HS-27A (cell line): ENCODE measurements at regions not wholly inside any gene's neighbourhood (a gene's known extent, or its start where the extent isn't known, plus 50 kb on each side); places are given as distances from the start of the nearest gene placed in this dataset.

Experiments used
- DNase-seq: peaks from one replicate; pipeline ENCODE4 v3.0.0-alpha.2; 2012; ENCODE audit warnings: low read depth, missing footprints

GRCh38 chr21:28826569-28826968, 166.1 kb downstream of the LTN1 start:
- DNase-seq, result no peak

GRCh38 chr21:28826021-28826420, 166.7 kb downstream of the LTN1 start:
- DNase-seq, result no peak

- no peak for DNase-seq
Observed at GRCh38 chr21:28823429-28823828, 169.2 kb downstream of the LTN1 start.

- DNase-seq, result no peak
Observed at GRCh38 chr21:28822486-28823335, 170.0 kb downstream of the LTN1 start.

GRCh38 chr21:28822123-28822399, 170.6 kb downstream of the LTN1 start:
- no peak for DNase-seq

GRCh38 chr21:28821276-28822122, 171.2 kb downstream of the LTN1 start:
- no peak for DNase-seq

- DNase-seq, result no peak
Observed at GRCh38 chr21:28818663-28819278, 173.9 kb downstream of the LTN1 start.

- DNase-seq, result no peak
Observed at GRCh38 chr21:28817871-28818270, 174.8 kb downstream of the LTN1 start.

- DNase-seq, result no peak
Observed at GRCh38 chr21:28811860-28812259, 180.8 kb downstream of the LTN1 start.

- DNase-seq, result no peak
Observed at GRCh38 chr21:28810826-28811524, 181.7 kb downstream of the LTN1 start.

GRCh38 chr21:28805885-28806284, 186.8 kb downstream of the LTN1 start:
- peak; percentile 60 for DNase-seq

- DNase-seq, result no peak
Observed at GRCh38 chr21:28804089-28804670, 188.5 kb downstream of the LTN1 start.

- no peak for DNase-seq
Observed at GRCh38 chr21:28801906-28802305, 190.8 kb downstream of the LTN1 start.

GRCh38 chr21:28799926-28800325, 192.8 kb downstream of the LTN1 start:
- no peak for DNase-seq

- DNase-seq, result no peak
Observed at GRCh38 chr21:28798798-28799197, 193.9 kb downstream of the LTN1 start.

- DNase-seq, result no peak
Observed at GRCh38 chr21:28795251-28795650, 197.4 kb downstream of the LTN1 start.

- DNase-seq, result no peak
Observed at GRCh38 chr21:28794371-28794851, 198.3 kb downstream of the LTN1 start.

GRCh38 chr21:28793043-28793442, 199.6 kb downstream of the LTN1 start:
- no peak for DNase-seq

- no peak for DNase-seq
Observed at GRCh38 chr21:28791595-28792282, 200.9 kb downstream of the LTN1 start.

- DNase-seq, result no peak
Observed at GRCh38 chr21:28790335-28790734, 202.3 kb downstream of the LTN1 start.

- DNase-seq, result no peak
Observed at GRCh38 chr21:28789523-28789922, 203.2 kb downstream of the LTN1 start.
